Activated CD4-positive, alpha-beta memory T cell treated with anti-CD3 and anti-CD28 coated beads for 36 hours (primary cell): ENCODE measurements at regions not wholly inside any gene's neighbourhood (a gene's known extent, or its start where the extent isn't known, plus 50 kb on each side); places are given as distances from the start of the nearest gene placed in this dataset.
"Not testable (repeated sequence)": the region's sequence is repeated elsewhere in the genome, so short reads cannot be mapped to it uniquely, and the experiment has no call there.

Experiments
- CTCF ChIA-PET: fragments of 350-600 bp; sonication (Branson Sonifier 250); formaldehyde crosslinking; loops from one replicate; lab custom pipeline; 2021; ENCODE audit warnings: antibody characterized with exemption, inconsistent platforms; lab: Charles Lee
- POLR2A ChIA-PET: fragments of 350-600 bp; sonication (Branson Sonifier 250); formaldehyde crosslinking; loops from one replicate; lab custom pipeline; 2021; ENCODE audit warnings: antibody characterized with exemption; lab: Charles Lee
- DNase-seq: peaks from one replicate; pipeline ENCODE4 v3.0.0-alpha.2; 2020
- H3K27ac Mint-ChIP-seq: one replicate; pipeline ENCODE4 v1.8.0; 2021; ENCODE audit warnings: mixed read lengths
- H3K27me3 Mint-ChIP-seq: one replicate; pipeline ENCODE4 v1.8.0; 2021; ENCODE audit warnings: mixed read lengths
- H3K36me3 Mint-ChIP-seq: one replicate; pipeline ENCODE4 v1.8.0; 2021; ENCODE audit warnings: mixed read lengths
- H3K4me1 Mint-ChIP-seq: one replicate; pipeline ENCODE4 v1.8.0; 2021; ENCODE audit warnings: low read depth, mixed read lengths
- H3K4me3 Mint-ChIP-seq: one replicate; pipeline ENCODE4 v1.8.0; 2021; ENCODE audit warnings: mild to moderate bottlenecking, mixed read lengths
- H3K9me3 Mint-ChIP-seq: one replicate; pipeline ENCODE4 v1.8.0; 2021; ENCODE audit warnings: mixed read lengths
- intact Hi-C: fragments of 100-400 bp; cut with micrococcal nuclease; formaldehyde crosslinking; loops from one replicate; pipeline ENCODE4 v1.15.1; 2023

GRCh38 chr3:106473576-106474475, 605.0 kb upstream of the CBLB start:
- Mint-ChIP-seq H3K9me3 (peaks cover 28% of the 10 kb centered on the region), H3K4me3 (no peak overlapping the region), H3K27me3 (no peaks in the 10 kb centered on the region), H3K4me1 (peaks cover 19% of the 10 kb centered on the region), H3K27ac (peak overlapping the region; percentile 71), H3K36me3 (peaks cover 30% of the 10 kb centered on the region)
- POLR2A ChIA-PET, result interaction anchor here (0.6 to 2.1 kb wide), 4 partner anchors 46 to 297 kb away, joined by 4 to 16 read pairs (median 10); no protein-coding TSS in a partner anchor
- CTCF ChIA-PET, result interaction anchor here (0.8 to 1.9 kb wide), 6 partner anchors 45 to 141 kb away, joined by 3 to 9 read pairs (median 4); no protein-coding TSS in a partner anchor
- intact Hi-C loops, result loop anchor here (1.0 to 5.0 kb wide), 11 partner anchors 17 to 798 kb away; no protein-coding TSS in a partner anchor
- peak; percentile 53 for DNase-seq

GRCh38 chr3:106482451-106482850, 613.6 kb upstream of the CBLB start:
- Mint-ChIP-seq H3K9me3 (peaks cover 16% of the 10 kb centered on the region), H3K4me3 (no peak overlapping the region), H3K27ac (no peak overlapping the region), H3K36me3 (peaks cover 15% of the 10 kb centered on the region), H3K4me1 (no peaks in the 10 kb centered on the region), H3K27me3 (no peaks in the 10 kb centered on the region)
- ChIA-PET POLR2A (no interaction called here), CTCF (no interaction called here)
- intact Hi-C loops, result no loop called here
- no peak for DNase-seq

- intact Hi-C loops, result no loop called here
- no peaks in the 10 kb centered on the region for H3K27me3 Mint-ChIP-seq
Observed at GRCh38 chr3:106485217-106485616, 616.4 kb upstream of the CBLB start.

GRCh38 chr3:106485802-106486201, 617.0 kb upstream of the CBLB start:
- Mint-ChIP-seq H3K9me3 (no peaks in the 10 kb centered on the region), H3K27ac (no peak overlapping the region), H3K36me3 (no peaks in the 10 kb centered on the region), H3K4me3 (no peak overlapping the region), H3K27me3 (no peaks in the 10 kb centered on the region), H3K4me1 (no peaks in the 10 kb centered on the region)
- POLR2A ChIA-PET, result no interaction called here
- intact Hi-C loops, result no loop called here
- no peak for DNase-seq
- CTCF ChIA-PET, result interaction anchor here (1.1 kb wide), 1 partner anchor 20 kb away, joined by 3 read pairs; no protein-coding TSS in a partner anchor

More at GRCh38 chr3:106485217-106485616, 616.4 kb upstream of the CBLB start:
- ChIA-PET POLR2A (no interaction called here), CTCF (no interaction called here)
- Mint-ChIP-seq H3K36me3 (no peaks in the 10 kb centered on the region), H3K27ac (no peak overlapping the region), H3K4me1 (no peaks in the 10 kb centered on the region), H3K9me3 (no peaks in the 10 kb centered on the region), H3K4me3 (no peak overlapping the region)
- DNase-seq, result no peak

- H3K36me3 Mint-ChIP-seq, intact Hi-C loops, H3K4me3 Mint-ChIP-seq, H3K27me3 Mint-ChIP-seq, DNase-seq, H3K27ac Mint-ChIP-seq, POLR2A ChIA-PET, H3K9me3 Mint-ChIP-seq, H3K4me1 Mint-ChIP-seq: not testable (repeated sequence)
- CTCF ChIA-PET, result interaction anchor here (0.7 to 1.1 kb wide), 2 partner anchors 19 to 123 kb away, joined by 3 read pairs; no protein-coding TSS in a partner anchor
Observed at GRCh38 chr3:106486945-106487639, 618.3 kb upstream of the CBLB start.

GRCh38 chr3:106488331-106488730, 619.5 kb upstream of the CBLB start:
- H3K4me3 Mint-ChIP-seq, result no peak overlapping the region
- POLR2A ChIA-PET, result no interaction called here
- no peaks in the 10 kb centered on the region for H3K4me1 Mint-ChIP-seq
- H3K9me3 Mint-ChIP-seq, result no peaks in the 10 kb centered on the region
- H3K27me3 Mint-ChIP-seq, result no peaks in the 10 kb centered on the region
- H3K36me3 Mint-ChIP-seq, result no peaks in the 10 kb centered on the region
- intact Hi-C loops, result no loop called here
- CTCF ChIA-PET, result no interaction called here
- DNase-seq, result no peak
- H3K27ac Mint-ChIP-seq, result no peak overlapping the region

- CTCF ChIA-PET, result no interaction called here
- H3K9me3 Mint-ChIP-seq, result no peaks in the 10 kb centered on the region
- H3K36me3 Mint-ChIP-seq, result no peaks in the 10 kb centered on the region
Observed at GRCh38 chr3:106491796-106492195, 623.0 kb upstream of the CBLB start.

GRCh38 chr3:106508331-106508893, 639.6 kb upstream of the CBLB start:
- ChIA-PET CTCF (no interaction called here), POLR2A (no interaction called here)
- Mint-ChIP-seq H3K27ac (no peak overlapping the region), H3K27me3 (no peaks in the 10 kb centered on the region), H3K4me3 (no peak overlapping the region), H3K36me3 (no peaks in the 10 kb centered on the region), H3K9me3 (no peaks in the 10 kb centered on the region), H3K4me1 (peaks cover 3% of the 10 kb centered on the region)
- no peak for DNase-seq
- intact Hi-C loops, result no loop called here

More at GRCh38 chr3:106491796-106492195, 623.0 kb upstream of the CBLB start:
- no peak overlapping the region for H3K27ac Mint-ChIP-seq
- H3K4me3 Mint-ChIP-seq, result no peak overlapping the region
- POLR2A ChIA-PET, result no interaction called here
- no peak for DNase-seq
- intact Hi-C loops, result no loop called here
- H3K4me1 Mint-ChIP-seq, result no peaks in the 10 kb centered on the region
- H3K27me3 Mint-ChIP-seq, result no peaks in the 10 kb centered on the region

GRCh38 chr3:106510206-106510605, 641.4 kb upstream of the CBLB start:
- H3K27me3 Mint-ChIP-seq, result no peaks in the 10 kb centered on the region
- ChIA-PET POLR2A (no interaction called here), CTCF (no interaction called here)
- H3K4me1 Mint-ChIP-seq, result peaks cover 3% of the 10 kb centered on the region
- no peaks in the 10 kb centered on the region for H3K36me3 Mint-ChIP-seq
- H3K4me3 Mint-ChIP-seq, result no peak overlapping the region
- no peaks in the 10 kb centered on the region for H3K9me3 Mint-ChIP-seq
- intact Hi-C loops, result no loop called here
- H3K27ac Mint-ChIP-seq, result no peak overlapping the region
- no peak for DNase-seq

GRCh38 chr3:106512846-106513245, 644.0 kb upstream of the CBLB start:
- no peak for DNase-seq
- intact Hi-C loops, result no loop called here
- POLR2A ChIA-PET, result no interaction called here
- Mint-ChIP-seq H3K27ac (no peak overlapping the region), H3K4me3 (no peak overlapping the region), H3K9me3 (no peaks in the 10 kb centered on the region), H3K27me3 (no peaks in the 10 kb centered on the region), H3K36me3 (no peaks in the 10 kb centered on the region), H3K4me1 (no peaks in the 10 kb centered on the region)
- CTCF ChIA-PET, result no interaction called here

GRCh38 chr3:106514431-106514830, 645.6 kb upstream of the CBLB start:
- Mint-ChIP-seq H3K36me3 (no peaks in the 10 kb centered on the region), H3K4me3 (no peak overlapping the region), H3K9me3 (no peaks in the 10 kb centered on the region), H3K27me3 (no peaks in the 10 kb centered on the region), H3K4me1 (no peaks in the 10 kb centered on the region), H3K27ac (no peak overlapping the region)
- no peak for DNase-seq
- intact Hi-C loops, result no loop called here
- ChIA-PET CTCF (no interaction called here), POLR2A (no interaction called here)

GRCh38 chr3:106518516-106518915, 649.7 kb upstream of the CBLB start:
- H3K36me3 Mint-ChIP-seq, result no peaks in the 10 kb centered on the region
- no peaks in the 10 kb centered on the region for H3K27me3 Mint-ChIP-seq
- H3K4me3 Mint-ChIP-seq, result no peak overlapping the region
- no peak overlapping the region for H3K27ac Mint-ChIP-seq
- POLR2A ChIA-PET, result no interaction called here
- intact Hi-C loops, result no loop called here
- no peak for DNase-seq
- CTCF ChIA-PET, result interaction anchor here (0.7 to 1.1 kb wide), 2 partner anchors 11 to 1241 kb away, joined by 3 read pairs; no protein-coding TSS in a partner anchor
- H3K9me3 Mint-ChIP-seq, result no peaks in the 10 kb centered on the region
- H3K4me1 Mint-ChIP-seq, result peaks cover 3% of the 10 kb centered on the region
